ENCODE measurements at regions not wholly inside any gene's neighbourhood (a gene's known extent, or its start where the extent isn't known, plus 50 kb on each side); places are given as distances from the start of the nearest gene placed in this dataset.

- Histone ChIP-seq H3K27ac (no peak overlapping the region), H3K36me3 (no peaks in the 10 kb centered on the region), H3K4me1 (no peaks in the 10 kb centered on the region), H3K4me3 (no peak overlapping the region), H3K9me3 (no peaks in the 10 kb centered on the region), H3K27me3 (no peaks in the 10 kb centered on the region)
- no peak for DNase-seq
- intact Hi-C loops (cut with DNase I; ENCODE audit: low total_unique reads), result no loop called here
- TF ChIP-seq POLR2A (IDR thresholded peaks at IDR 0.05) (no peak), CTCF (IDR thresholded peaks at IDR 0.05) (no peak)
Observed at GRCh38 chr5:143653766-143654282, 158.1 kb upstream of the HMHB1 start.

DNA sequence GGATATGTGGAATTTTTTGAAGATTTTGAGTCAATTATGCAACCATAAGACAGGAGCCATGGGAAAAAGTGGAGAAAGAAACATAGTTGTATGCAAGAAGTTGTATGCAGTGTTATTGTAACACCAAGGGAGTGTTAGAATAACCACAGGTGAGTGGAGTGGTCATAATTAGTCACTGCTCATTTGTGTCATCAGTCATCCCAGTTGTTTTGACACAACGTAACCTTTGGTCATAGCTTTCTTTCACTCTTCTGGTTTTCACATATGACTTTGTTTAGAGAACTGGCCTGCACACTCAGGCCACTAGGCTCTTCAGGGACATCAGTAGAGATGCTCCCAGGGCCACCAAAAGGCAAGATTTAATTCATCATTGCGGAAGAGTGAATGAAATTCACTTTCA is 158.7 kb upstream of the HMHB1 start:
- intact Hi-C loops (cut with DNase I; ENCODE audit: low total_unique reads), result no loop called here
- H3K27ac ChIP-seq, result no peak overlapping the region
- no peak overlapping the region for H3K4me3 ChIP-seq
- H3K27me3 ChIP-seq, result no peaks in the 10 kb centered on the region
- TF ChIP-seq POLR2A (IDR thresholded peaks at IDR 0.05) (no peak), CTCF (IDR thresholded peaks at IDR 0.05) (no peak)
- no peak for DNase-seq
- H3K4me1 ChIP-seq, result no peaks in the 10 kb centered on the region
- H3K36me3 ChIP-seq, result no peaks in the 10 kb centered on the region
- H3K9me3 ChIP-seq, result no peaks in the 10 kb centered on the region

- no peaks in the 10 kb centered on the region for H3K27me3 ChIP-seq
- no peaks in the 10 kb centered on the region for H3K36me3 ChIP-seq
- no peak for DNase-seq
- intact Hi-C loops (cut with DNase I; ENCODE audit: low total_unique reads), result no loop called here
- no peak overlapping the region for H3K27ac ChIP-seq
- no peak overlapping the region for H3K4me3 ChIP-seq
- H3K9me3 ChIP-seq, result no peaks in the 10 kb centered on the region
- no peaks in the 10 kb centered on the region for H3K4me1 ChIP-seq
- TF ChIP-seq CTCF (IDR thresholded peaks at IDR 0.05) (no peak), POLR2A (IDR thresholded peaks at IDR 0.05) (no peak)
Observed at GRCh38 chr5:143652108-143652700, 159.8 kb upstream of the HMHB1 start.

- H3K4me1 ChIP-seq, result no peaks in the 10 kb centered on the region
- no peaks in the 10 kb centered on the region for H3K27me3 ChIP-seq
- H3K9me3 ChIP-seq, result no peaks in the 10 kb centered on the region
- H3K4me3 ChIP-seq, result no peak overlapping the region
- no peak for DNase-seq
- no peaks in the 10 kb centered on the region for H3K36me3 ChIP-seq
- TF ChIP-seq POLR2A (IDR thresholded peaks at IDR 0.05) (no peak), CTCF (IDR thresholded peaks at IDR 0.05) (no peak)
- intact Hi-C loops (cut with DNase I; ENCODE audit: low total_unique reads), result no loop called here
- no peak overlapping the region for H3K27ac ChIP-seq
Observed at GRCh38 chr5:143649937-143650621, 161.9 kb upstream of the HMHB1 start.

DNA sequence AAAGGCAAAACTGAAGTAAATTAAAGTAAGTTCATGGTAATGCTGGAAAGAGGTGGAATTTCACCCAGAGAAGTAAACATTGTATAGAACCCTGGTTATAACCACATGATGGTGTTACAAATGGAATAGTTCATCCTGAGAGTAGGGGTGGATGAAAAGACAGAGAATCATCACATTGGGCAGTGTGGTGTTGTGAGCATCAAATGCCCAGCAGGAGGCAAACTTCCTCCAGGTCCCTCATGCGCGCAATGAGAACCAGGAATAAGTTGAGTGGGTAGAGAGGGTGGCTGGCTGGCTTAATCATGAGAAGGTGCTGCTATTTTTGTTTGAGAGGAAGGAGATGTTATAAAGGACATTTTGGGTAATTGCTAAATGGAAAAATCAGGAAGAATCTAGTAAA is 163.3 kb upstream of the HMHB1 start:
- intact Hi-C loops (cut with DNase I; ENCODE audit: low total_unique reads), result no loop called here

More for the DNA sequence above, 163.3 kb upstream of the HMHB1 start:
- Histone ChIP-seq H3K36me3 (no peaks in the 10 kb centered on the region), H3K4me1 (no peaks in the 10 kb centered on the region), H3K4me3 (no peak overlapping the region), H3K27ac (no peak overlapping the region), H3K27me3 (no peaks in the 10 kb centered on the region), H3K9me3 (no peaks in the 10 kb centered on the region)
- TF ChIP-seq POLR2A (IDR thresholded peaks at IDR 0.05) (no peak), CTCF (IDR thresholded peaks at IDR 0.05) (no peak)
- DNase-seq, result no peak

Data from uterus (tissue), 3 donors.